CD4-positive, alpha-beta T cell (primary cell): ENCODE measurements at regions not wholly inside any gene's neighbourhood (a gene's known extent, or its start where the extent isn't known, plus 50 kb on each side); places are given as distances from the start of the nearest gene placed in this dataset.
"Not testable (repeated sequence)": the region's sequence is repeated elsewhere in the genome, so short reads cannot be mapped to it uniquely, and the experiment has no call there.

Experiments used
- ATAC-seq: fragments of 200-7000 bp; cut with Tn5 transposase; one replicate; pipeline ENCODE4 v1.10.0; 2022; ENCODE audit warnings: mild to moderate bottlenecking; ENCODE audit not compliant: poor library complexity
- CTCF ChIA-PET: fragments of 350-600 bp; sonication (Branson Sonifier 250); formaldehyde crosslinking; loops from one replicate; lab custom pipeline; 2021; ENCODE audit warnings: antibody characterized with exemption, inconsistent platforms; lab: Charles Lee
- POLR2A ChIA-PET: fragments of 350-600 bp; sonication (Branson Sonifier 250); formaldehyde crosslinking; loops from one replicate; lab custom pipeline; 2021; ENCODE audit warnings: antibody characterized with exemption, inconsistent platforms; lab: Charles Lee
- DNase-seq, 14 experiments: peaks; one replicate each; pipeline ENCODE4 v3.0.0-alpha.2; 2013 to 2020; ENCODE audit warnings: mixed read lengths in 2 of 14
- H3K27ac ChIP-seq, 2 donors: one replicate each; pipeline versions ENCODE4 v1.5.1 to v1.7.0; 2013; ENCODE audit warnings: low read length in 2 of 2, low read depth in 1 of 2, mild to moderate bottlenecking in 1 of 2
- H3K27me3 ChIP-seq, 2 experiments: 1 replicate in 1 of 2; 2 replicates in 1 of 2; pipeline versions ENCODE4 v1.6.1 to v1.7.0; 2013; ENCODE audit warnings: low read length in 2 of 2, control low read depth in 1 of 2, mild to moderate bottlenecking in 1 of 2, moderate library complexity in 1 of 2; ENCODE audit not compliant: insufficient read depth in 2 of 2, control insufficient read depth in 1 of 2
- H3K36me3 ChIP-seq: one replicate; pipeline ENCODE4 v1.6.1; 2013; ENCODE audit warnings: low read length, control low read depth; ENCODE audit not compliant: insufficient read depth
- H3K4me1 ChIP-seq: one replicate; pipeline ENCODE4 v1.6.1; 2013; ENCODE audit warnings: low read length, control low read depth; ENCODE audit not compliant: insufficient read depth
- H3K4me3 ChIP-seq: one replicate; pipeline ENCODE4 v1.5.1; 2013; ENCODE audit warnings: mild to moderate bottlenecking, low read length, moderate library complexity
- H3K9me3 ChIP-seq, 2 experiments: 1 replicate in 1 of 2; 2 replicates in 1 of 2; pipeline versions ENCODE4 v1.6.1 to v1.7.0; 2013; ENCODE audit warnings: low read length in 2 of 2, mild to moderate bottlenecking in 2 of 2, control low read depth in 1 of 2, moderate library complexity in 1 of 2; ENCODE audit not compliant: control insufficient read depth in 1 of 2, insufficient read depth in 1 of 2
- H3K27ac Mint-ChIP-seq: one replicate; pipeline ENCODE4 v1.8.0; 2020; ENCODE audit warnings: mixed read lengths
- H3K27me3 Mint-ChIP-seq: one replicate; pipeline ENCODE4 v1.8.0; 2021; ENCODE audit warnings: mixed read lengths
- H3K36me3 Mint-ChIP-seq: one replicate; pipeline ENCODE4 v1.8.0; 2021; ENCODE audit warnings: low read depth, mixed read lengths
- H3K4me1 Mint-ChIP-seq: one replicate; pipeline ENCODE4 v1.8.0; 2021; ENCODE audit warnings: low read depth, mixed read lengths
- H3K4me3 Mint-ChIP-seq: one replicate; pipeline ENCODE4 v1.8.0; 2020; ENCODE audit warnings: mild to moderate bottlenecking, mixed read lengths
- H3K9me3 Mint-ChIP-seq: one replicate; pipeline ENCODE4 v1.8.0; 2020; ENCODE audit warnings: mixed read lengths
- intact Hi-C, 2 experiments: fragments of 100-400 bp; cut with DNase I in 1 of 2; cut with micrococcal nuclease in 1 of 2; formaldehyde crosslinking; loops; one replicate each; pipeline versions ENCODE4 v1.15.1 to v1.9.0; 2023 to 2025; cut with DNase I, micrococcal nuclease
- TF ChIP-seq, protein P1 (sequence below): fragments of 200-600 bp; IDR thresholded peaks from one replicate; pipeline ENCODE4 v1.8.0; 2022; ENCODE audit warnings: antibody characterized with exemption, mild to moderate bottlenecking

DNA sequence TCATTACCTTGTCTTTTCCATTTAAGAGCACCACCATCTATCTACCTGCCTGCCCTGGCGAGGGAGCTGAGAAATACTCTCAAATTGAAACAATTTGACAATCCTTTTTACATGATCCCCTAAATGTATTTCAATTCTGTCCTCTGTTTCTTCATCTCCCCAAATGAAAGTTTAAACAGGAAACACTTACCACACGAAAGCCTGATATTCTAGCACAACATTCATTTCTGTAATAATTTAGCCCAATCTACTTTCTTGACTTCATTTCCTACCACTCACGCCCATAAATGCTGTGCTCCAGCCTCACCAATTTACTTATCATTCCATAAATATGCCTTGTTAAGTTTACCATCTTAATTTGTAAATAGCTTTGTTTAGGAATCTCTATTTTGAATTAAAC lies 89.8 kb upstream of the MS4A8 start:
- H3K27me3 ChIP-seq = peaks cover 0 to 10% of the 10 kb centered on the region in 2 experiments
- no peaks in the 10 kb centered on the region for H3K4me1 ChIP-seq
- no peak for DNase-seq
- H3K27me3 Mint-ChIP-seq = peaks cover 11% of the 10 kb centered on the region
- no peaks in the 10 kb centered on the region for H3K36me3 Mint-ChIP-seq
- H3K9me3 Mint-ChIP-seq = no peaks in the 10 kb centered on the region
- intact Hi-C loops = no loop called here
- H3K4me1 Mint-ChIP-seq = no peaks in the 10 kb centered on the region
- H3K27ac Mint-ChIP-seq = no peak overlapping the region
- no peaks in the 10 kb centered on the region for H3K36me3 ChIP-seq
- H3K4me3 ChIP-seq = no peak overlapping the region
- ChIA-PET POLR2A (no interaction called here), CTCF (interaction anchor here (0.9 kb wide), 1 partner anchor 9 kb away, joined by 4 read pairs; no protein-coding TSS in a partner anchor)
- no peaks in the 10 kb centered on the region for H3K9me3 ChIP-seq
- no peak overlapping the region for H3K4me3 Mint-ChIP-seq
- ATAC-seq = no peak
- TF ChIP-seq, protein P1, sequence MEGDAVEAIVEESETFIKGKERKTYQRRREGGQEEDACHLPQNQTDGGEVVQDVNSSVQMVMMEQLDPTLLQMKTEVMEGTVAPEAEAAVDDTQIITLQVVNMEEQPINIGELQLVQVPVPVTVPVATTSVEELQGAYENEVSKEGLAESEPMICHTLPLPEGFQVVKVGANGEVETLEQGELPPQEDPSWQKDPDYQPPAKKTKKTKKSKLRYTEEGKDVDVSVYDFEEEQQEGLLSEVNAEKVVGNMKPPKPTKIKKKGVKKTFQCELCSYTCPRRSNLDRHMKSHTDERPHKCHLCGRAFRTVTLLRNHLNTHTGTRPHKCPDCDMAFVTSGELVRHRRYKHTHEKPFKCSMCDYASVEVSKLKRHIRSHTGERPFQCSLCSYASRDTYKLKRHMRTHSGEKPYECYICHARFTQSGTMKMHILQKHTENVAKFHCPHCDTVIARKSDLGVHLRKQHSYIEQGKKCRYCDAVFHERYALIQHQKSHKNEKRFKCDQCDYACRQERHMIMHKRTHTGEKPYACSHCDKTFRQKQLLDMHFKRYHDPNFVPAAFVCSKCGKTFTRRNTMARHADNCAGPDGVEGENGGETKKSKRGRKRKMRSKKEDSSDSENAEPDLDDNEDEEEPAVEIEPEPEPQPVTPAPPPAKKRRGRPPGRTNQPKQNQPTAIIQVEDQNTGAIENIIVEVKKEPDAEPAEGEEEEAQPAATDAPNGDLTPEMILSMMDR = no peak
- no peak overlapping the region for H3K27ac ChIP-seq

DNA sequence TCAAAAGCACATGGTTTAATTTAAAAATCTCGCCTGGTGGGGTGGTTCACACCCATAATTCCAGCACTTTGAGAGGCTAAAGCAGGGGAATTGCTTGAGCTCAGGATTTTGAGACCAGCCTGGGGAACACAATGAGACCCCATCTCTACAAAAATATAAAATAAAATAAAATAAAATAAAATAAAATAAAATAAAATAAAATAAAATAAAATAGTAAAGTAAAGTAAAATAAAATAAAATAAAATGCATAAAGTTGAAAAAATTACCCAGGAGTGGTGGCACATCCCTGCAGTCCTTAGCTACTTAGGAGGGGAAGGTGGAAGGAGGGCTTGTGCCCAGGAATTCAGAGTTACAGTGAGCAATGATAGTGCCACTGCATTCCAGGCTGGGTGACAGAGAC lies 88.7 kb upstream of the MS4A8 start:
- no peak overlapping the region for H3K27ac ChIP-seq
- intact Hi-C loops = no loop called here
- H3K27me3 ChIP-seq = peaks cover 0 to 10% of the 10 kb centered on the region in 2 experiments
- no peaks in the 10 kb centered on the region for H3K4me1 Mint-ChIP-seq
- H3K9me3 ChIP-seq = no peaks in the 10 kb centered on the region
- TF ChIP-seq, protein P1 = no peak
- CTCF ChIA-PET = no interaction called here
- DNase-seq (no peak), ATAC-seq (no peak)
- no peak overlapping the region for H3K27ac Mint-ChIP-seq
- H3K9me3 Mint-ChIP-seq = no peaks in the 10 kb centered on the region
- H3K36me3 Mint-ChIP-seq = no peaks in the 10 kb centered on the region
- H3K4me3 ChIP-seq = no peak overlapping the region
- H3K27me3 Mint-ChIP-seq = peaks cover 11% of the 10 kb centered on the region
- no peaks in the 10 kb centered on the region for H3K36me3 ChIP-seq
- no peak overlapping the region for H3K4me3 Mint-ChIP-seq
- no peaks in the 10 kb centered on the region for H3K4me1 ChIP-seq
- POLR2A ChIA-PET = no interaction called here

DNA sequence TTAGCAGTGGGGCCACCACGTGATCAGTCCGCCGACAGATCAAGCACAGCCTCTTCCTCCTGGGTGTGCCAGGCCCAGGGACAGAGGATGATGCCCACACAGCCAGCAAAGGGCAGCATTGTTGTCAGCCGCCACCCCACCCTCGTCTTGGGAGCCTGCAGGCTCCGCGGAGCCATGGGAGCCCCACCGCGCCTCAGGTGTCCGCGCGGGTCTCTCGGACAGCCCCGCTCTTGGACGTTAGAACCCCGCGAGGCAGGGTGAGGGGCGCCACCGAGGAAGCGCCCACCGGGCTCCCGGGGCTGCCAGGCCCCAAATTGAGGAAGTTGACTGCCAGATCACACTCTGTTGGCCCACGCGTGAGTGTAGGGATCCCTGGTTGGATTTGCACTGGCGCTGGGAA lies 83.9 kb upstream of the MS4A8 start:
- Histone ChIP-seq H3K9me3 (no peaks in the 10 kb centered on the region), H3K4me3 (no peak overlapping the region), H3K27me3 (no peaks in the 10 kb centered on the region), H3K4me1 (peaks cover 4% of the 10 kb centered on the region), H3K27ac (no peak overlapping the region), H3K36me3 (no peaks in the 10 kb centered on the region)
- Mint-ChIP-seq H3K27me3 (peaks cover 18% of the 10 kb centered on the region), H3K9me3 (no peaks in the 10 kb centered on the region), H3K27ac (no peak overlapping the region), H3K4me1 (no peaks in the 10 kb centered on the region), H3K4me3 (no peak overlapping the region), H3K36me3 (no peaks in the 10 kb centered on the region)
- TF ChIP-seq, protein P1 = no peak
- ATAC-seq (no peak), DNase-seq (no peak)
- intact Hi-C loops = loop anchor here in 1 of 2 experiments (5.0 kb wide), 1 partner anchor 348 kb away; no protein-coding TSS in a partner anchor
- CTCF ChIA-PET = no interaction called here
- POLR2A ChIA-PET = no interaction called here

DNA sequence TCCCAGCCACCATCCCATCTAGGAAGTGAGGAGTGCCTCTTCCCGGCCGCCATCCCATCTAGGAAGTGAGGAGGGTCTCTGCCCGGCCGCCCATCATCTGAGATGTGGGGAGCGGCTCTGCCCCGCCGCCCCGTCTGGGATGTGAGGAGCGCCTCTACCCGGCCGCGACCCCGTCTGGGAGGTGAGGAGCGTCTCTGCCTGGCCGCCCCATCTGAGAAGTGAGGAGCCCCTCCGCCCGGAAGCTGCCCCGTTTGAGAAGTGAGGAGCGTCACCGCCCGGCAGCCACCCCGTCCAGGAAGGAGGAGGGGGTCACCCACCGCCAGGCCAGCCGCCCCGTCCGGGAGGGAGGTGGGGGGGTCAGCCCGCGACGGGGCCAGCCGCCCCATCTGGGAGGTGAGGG lies 77.5 kb upstream of the MS4A8 start:
- H3K9me3 Mint-ChIP-seq, H3K4me1 ChIP-seq, H3K36me3 ChIP-seq, H3K9me3 ChIP-seq, H3K27me3 Mint-ChIP-seq, POLR2A ChIA-PET, DNase-seq, H3K4me1 Mint-ChIP-seq, CTCF ChIA-PET, intact Hi-C loops, H3K27ac ChIP-seq, H3K4me3 Mint-ChIP-seq, H3K27ac Mint-ChIP-seq, H3K36me3 Mint-ChIP-seq, ATAC-seq, H3K4me3 ChIP-seq, H3K27me3 ChIP-seq: not testable (repeated sequence)

DNA sequence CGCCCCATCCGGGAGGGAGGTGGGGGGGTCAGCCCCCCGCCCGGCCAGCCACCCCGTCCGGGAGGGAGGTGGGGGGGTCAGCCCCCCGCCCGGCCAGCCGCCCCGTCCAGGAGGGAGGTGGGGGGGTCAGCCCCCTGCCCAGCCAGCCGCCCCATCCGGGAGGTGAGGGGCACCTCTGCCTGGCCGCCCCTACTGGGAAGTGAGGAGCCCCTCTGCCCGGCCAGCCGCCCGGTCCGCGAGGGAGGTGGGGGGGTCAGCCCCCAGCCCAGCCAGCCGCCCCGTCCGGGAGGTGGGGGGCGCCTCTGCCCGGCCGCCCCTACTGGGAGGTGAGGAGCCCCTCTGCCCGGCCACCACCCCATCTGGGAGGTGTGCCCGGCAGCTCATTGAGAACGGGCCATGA lies 76.6 kb upstream of the MS4A8 start:
- H3K27me3 ChIP-seq, CTCF ChIA-PET, intact Hi-C loops, H3K4me3 ChIP-seq, H3K36me3 ChIP-seq, H3K27ac ChIP-seq, H3K9me3 Mint-ChIP-seq, H3K27ac Mint-ChIP-seq, H3K4me3 Mint-ChIP-seq, POLR2A ChIA-PET, DNase-seq, H3K4me1 Mint-ChIP-seq, H3K27me3 Mint-ChIP-seq, H3K4me1 ChIP-seq, H3K9me3 ChIP-seq, ATAC-seq, H3K36me3 Mint-ChIP-seq: not testable (repeated sequence)
